K562 (cell line): ENCODE measurements at regions not wholly inside any gene's neighbourhood (a gene's known extent, or its start where the extent isn't known, plus 50 kb on each side); places are given as distances from the start of the nearest gene placed in this dataset.

Source experiments
- ATAC-seq: fragments of 200-7000 bp; cut with Tn5 transposase; 3 replicates; pipeline ENCODE4 v1.9.1; 2020; ENCODE audit warnings: moderate library complexity
- BruUV-seq: library from RNA; stranded (reverse); fragments of 400-500 nt; replicated peaks from 2 replicates; lab custom pipeline; 2021; lab: Mats Ljungman, UMichigan
- CTCF ChIA-PET: fragments of 300-600 bp; formaldehyde crosslinking; extraction: SDS; loops from one replicate; lab custom pipeline; 2021; ENCODE audit warnings: low intra/inter-chr PET ratio; lab: Yijun Ruan, JAX
- POLR2A ChIA-PET: fragments of 300-600, 350-650 bp; sonication (Branson Sonifier 250); formaldehyde crosslinking; extraction: SDS; loops from one replicate; lab custom pipeline; 2021; ENCODE audit warnings: antibody characterized with exemption, inconsistent platforms; lab: Yijun Ruan, JAX
- DNase-seq, 4 experiments: peaks; one replicate each; pipeline versions ENCODE4 v3.0.0 to v3.0.0-alpha.2; 2011 to 2018; ENCODE audit warnings: low spot score in 3 of 4, mixed read lengths in 3 of 4; ENCODE audit errors: extremely low read depth in 1 of 4
- FAIRE-seq: peaks from 2 replicates; lab custom pipeline; 2011; peaks lifted over from hg19 to GRCh38; lab: Jason Lieb, UNC
- H2AFZ ChIP-seq: 2 replicates; pipeline ENCODE4 v1.6.0; 2011; ENCODE audit warnings: low read depth, low read length, control low read depth, inconsistent platforms
- H3K27ac ChIP-seq: fragments of 200-600 bp; 3 replicates; pipeline ENCODE4 v1.8.0; 2011; ENCODE audit warnings: low read depth, mild to moderate bottlenecking, control low read depth, inconsistent platforms, low read length, moderate library complexity, mixed read lengths; ENCODE audit errors: extremely low read depth
- H3K27me3 ChIP-seq, 2 experiments: fragments of 300-600 bp in 1 of 2; 2 replicates in 1 of 2; 3 replicates in 1 of 2; pipeline versions ENCODE4 v1.6.0 to v1.8.0; 2011; ENCODE audit warnings: inconsistent platforms in 2 of 2, low read length in 2 of 2, mild to moderate bottlenecking in 1 of 2, mixed read lengths in 1 of 2, moderate library complexity in 1 of 2; ENCODE audit not compliant: control insufficient read depth in 2 of 2, insufficient read depth in 2 of 2
- H3K36me3 ChIP-seq: fragments of 300-600 bp; 3 replicates; pipeline ENCODE4 v1.8.0; 2011; ENCODE audit warnings: mild to moderate bottlenecking, low read length, inconsistent platforms; ENCODE audit not compliant: control insufficient read depth, insufficient read depth
- H3K4me1 ChIP-seq, 2 experiments: fragments of 200-600 bp in 1 of 2; replicated peaks in 1 of 2; 2 replicates in 1 of 2; 3 replicates in 1 of 2; pipeline versions ENCODE4 v1.5.1 to v1.8.0; 2011; ENCODE audit warnings: inconsistent platforms in 2 of 2, low read length in 2 of 2, mild to moderate bottlenecking in 1 of 2, mixed read lengths in 1 of 2, moderate library complexity in 1 of 2; ENCODE audit not compliant: control insufficient read depth in 2 of 2, insufficient read depth in 2 of 2
- H3K4me2 ChIP-seq: 2 replicates; pipeline ENCODE4 v1.6.1; 2011; ENCODE audit warnings: low read length, control low read depth, inconsistent platforms, mixed read lengths; ENCODE audit not compliant: insufficient read depth
- H3K4me3 ChIP-seq: fragments of 200-600 bp; sonication (generic), shearing (Covaris generic); 2 replicates; pipeline ENCODE4 v1.5.1; 2016; ENCODE audit warnings: control low read depth, inconsistent platforms
- H3K79me2 ChIP-seq: fragments of 200-600 bp; 3 replicates; pipeline ENCODE4 v1.8.0; 2011; ENCODE audit warnings: low read length, inconsistent platforms; ENCODE audit not compliant: control insufficient read depth, insufficient read depth
- H3K9ac ChIP-seq, 2 experiments: 2 replicates each; pipeline versions ENCODE4 v1.6.0 to v1.6.1; 2011; ENCODE audit warnings: low read depth in 2 of 2, low read length in 2 of 2, control low read depth in 1 of 2, inconsistent platforms in 1 of 2, mild to moderate bottlenecking in 1 of 2, mixed read lengths in 1 of 2; ENCODE audit not compliant: insufficient read depth in 1 of 2
- H3K9me1 ChIP-seq: one replicate; pipeline ENCODE4 v1.6.0; 2011; ENCODE audit warnings: inconsistent platforms, mild to moderate bottlenecking, low read length, moderate library complexity; ENCODE audit not compliant: control insufficient read depth, insufficient read depth
- H3K9me3 ChIP-seq: replicated peaks from 2 replicates; pipeline ENCODE4 v1.5.1; 2011; ENCODE audit warnings: low read depth, low read length, inconsistent platforms; ENCODE audit not compliant: control insufficient read depth, insufficient read depth
- H4K20me1 ChIP-seq: replicated peaks from 2 replicates; pipeline ENCODE4 v1.6.1; 2011; ENCODE audit warnings: low read length, inconsistent platforms, mixed read lengths; ENCODE audit not compliant: control insufficient read depth, insufficient read depth
- ADNP ChIP-seq: fragments of 200-800 bp; sonication (Bioruptor generic); IDR thresholded peaks from 2 replicates; pipeline ENCODE4 v1.6.1; 2016; ENCODE audit warnings: missing genetic modification characterization, missing compliant biosample characterization
- BRCA1 ChIP-seq, 2 experiments: fragments of 450-650 bp in 1 of 2; sonication (generic) in 1 of 2; formaldehyde crosslinking in 1 of 2; IDR thresholded peaks; 2 replicates each; pipeline versions ENCODE4 v1.5.0 to v1.6.1; 2017 to 2020; ENCODE audit warnings: mild to moderate bottlenecking in 1 of 2, missing genetic modification reagents in 1 of 2
- DMBX1 ChIP-seq: fragments of 250-450 bp; sonication (Bioruptor Pico); IDR thresholded peaks from 2 replicates; pipeline ENCODE4 v1.8.0; 2022; ENCODE audit warnings: inconsistent platforms, mild to moderate bottlenecking, moderate library complexity, borderline replicate concordance
- HDAC6 ChIP-seq: IDR thresholded peaks from 2 replicates; pipeline ENCODE4 v1.6.1; 2012; ENCODE audit warnings: low read depth, mild to moderate bottlenecking, control low read depth, inconsistent platforms, low read length, moderate library complexity
- NFIX ChIP-seq: fragments of 250-450 bp; sonication (Bioruptor Pico); IDR thresholded peaks from 2 replicates; pipeline ENCODE4 v1.4.0; 2020; ENCODE audit warnings: low read depth, mild to moderate bottlenecking, moderate library complexity
- POLR2AphosphoS2 ChIP-seq: IDR thresholded peaks from 2 replicates; pipeline ENCODE4 v1.6.1; 2012; ENCODE audit warnings: low read length, improper control_type of control experiment
- PTBP1 ChIP-seq: fragments of 200-400 bp; formaldehyde crosslinking; IDR thresholded peaks from 2 replicates; pipeline ENCODE4 v1.6.1; 2017; ENCODE audit warnings: low read depth, low read length
- SIN3B ChIP-seq: fragments of 450-650 bp; IDR thresholded peaks from 2 replicates; pipeline ENCODE4 v1.6.1; 2017; ENCODE audit warnings: low read depth, mild to moderate bottlenecking, moderate library complexity
- SRSF7 ChIP-seq: fragments of 200-400 bp; formaldehyde crosslinking; optimal IDR thresholded peaks from 2 replicates; pipeline ENCODE3; 2017; ENCODE audit warnings: mild to moderate bottlenecking, low read depth, low read length
- ZNF282 ChIP-seq: sonication (generic); formaldehyde crosslinking; IDR thresholded peaks from 2 replicates; pipeline ENCODE4 v1.8.1; 2023; ENCODE audit warnings: missing genetic modification reagents
- WGBS: fragments of 100-300 bp; shearing (Covaris generic); methylation state at CpG from one replicate; pipeline ENCODE4 v1.1.6; 2016; ENCODE audit warnings: low coverage, mixed read lengths; ENCODE audit not compliant: insufficient coverage; ENCODE audit errors: missing lambda C conversion rate; 5-methylcytosine and 5-hydroxymethylcytosine counted together
- in situ Hi-C: fragments of 300-500 bp; cut with MboI; formaldehyde crosslinking; loops from 4 replicates; pipeline ENCODE4 v1.15.0; 2018; ENCODE audit warnings: inconsistent platforms, mixed read lengths
- intact Hi-C: fragments of 100-400 bp; cut with micrococcal nuclease; formaldehyde crosslinking; loops from 2 replicates; pipeline ENCODE4 v1.14.2; 2022

- ChIA-PET CTCF (no interaction called here), POLR2A (interaction anchor here (1.4 kb wide), 1 partner anchor 260 kb away, joined by 3 read pairs; no protein-coding TSS in a partner anchor)
- WGBS: 71% methylated on average over 3 of the region's 7 CpGs
- BruUV-seq: no TSS peak
- intact Hi-C loops (no loop called here), in situ Hi-C loops (no loop called here)
- Histone ChIP-seq H4K20me1 (no peaks in the 10 kb centered on the region), H3K4me2 (no peak overlapping the region), H2AFZ (no peak overlapping the region), H3K9me3 (no peaks in the 10 kb centered on the region), H3K27ac (no peak overlapping the region), H3K9me1 (no peaks in the 10 kb centered on the region), H3K36me3 (no peaks in the 10 kb centered on the region), H3K4me1 (peaks cover under 1 to 13% of the 10 kb centered on the region in 2 experiments; a peak in 4 of 5 replicates), H3K79me2 (no peaks in the 10 kb centered on the region), H3K9ac (no peak overlapping the region), H3K4me3 (no peak overlapping the region), H3K27me3 (no peaks in the 10 kb centered on the region)
- DNase-seq (no peak), ATAC-seq (no peak), FAIRE-seq (no peak)
- TF ChIP-seq SIN3B (no peak), HDAC6 (no peak), ADNP (tag) (no peak), NFIX (CRISPR knock-in tag) (no peak), BRCA1 (IDR thresholded peaks at IDR 0.05) (no peak), BRCA1 (CRISPR knock-in tag; IDR thresholded peaks at IDR 0.05) (no peak), SRSF7 (no peak), POLR2AphosphoS2 (no peak), DMBX1 (CRISPR knock-in tag) (no peak), ZNF282 (no peak), PTBP1 (no peak)
Measured at GRCh38 chr2:42961961-42962360, 169.6 kb upstream of the HAAO start.
